SK-N-SH treated with all-trans-retinoic acid at 6 μM for 48 hours (cell line): ENCODE measurements at regions not wholly inside any gene's neighbourhood (a gene's known extent, or its start where the extent isn't known, plus 50 kb on each side); places are given as distances from the start of the nearest gene placed in this dataset.

Experiments used
- ATAC-seq: fragments of 200-7000 bp; cut with Tn5 transposase; 3 replicates; pipeline ENCODE4 v1.9.1; 2020; ENCODE audit warnings: mild to moderate bottlenecking, moderate library complexity
- ARNTL ChIP-seq: fragments of 450-650 bp; formaldehyde crosslinking; IDR thresholded peaks from 2 replicates; pipeline ENCODE4 v1.5.0; 2020; ENCODE audit warnings: low read depth, mild to moderate bottlenecking, moderate library complexity, borderline replicate concordance
- BACH2 ChIP-seq: fragments of 250-450 bp; sonication (Bioruptor Pico); IDR thresholded peaks from 2 replicates; pipeline ENCODE4 v1.9.0; 2021; ENCODE audit warnings: mild to moderate bottlenecking, borderline replicate concordance
- CSRNP3 ChIP-seq: fragments of 250-450 bp; sonication (Bioruptor Pico); IDR thresholded peaks from 2 replicates; pipeline ENCODE4 v1.5.1; 2021; ENCODE audit warnings: mild to moderate bottlenecking, moderate library complexity
- GLIS3 ChIP-seq: fragments of 250-450 bp; sonication (Bioruptor Pico); IDR thresholded peaks from 2 replicates; pipeline ENCODE4 v1.5.0; 2020; ENCODE audit warnings: mild to moderate bottlenecking, moderate library complexity
- ISL1 ChIP-seq: fragments of 250-450 bp; sonication (Bioruptor Pico); IDR thresholded peaks from 2 replicates; pipeline ENCODE4 v2.1.2; 2022; ENCODE audit warnings: mild to moderate bottlenecking, moderate library complexity
- OSR1 ChIP-seq: fragments of 250-450 bp; sonication (Bioruptor Pico); IDR thresholded peaks from 2 replicates; pipeline ENCODE4 v1.8.0; 2022; ENCODE audit warnings: moderate library complexity, mild to moderate bottlenecking, inconsistent platforms
- PATZ1 ChIP-seq: fragments of 250-450 bp; sonication (Bioruptor Pico); IDR thresholded peaks from 2 replicates; pipeline ENCODE4 v1.8.0; 2020; ENCODE audit warnings: mild to moderate bottlenecking, moderate library complexity, borderline replicate concordance
- RARB ChIP-seq: fragments of 250-450 bp; sonication (Bioruptor Pico); IDR thresholded peaks from 2 replicates; pipeline ENCODE4 v1.8.0; 2021; ENCODE audit warnings: mild to moderate bottlenecking, moderate library complexity
- SNAI2 ChIP-seq: fragments of 250-450 bp; sonication (Bioruptor Pico); IDR thresholded peaks from 2 replicates; pipeline ENCODE4 v1.5.0; 2020; ENCODE audit warnings: mild to moderate bottlenecking, moderate library complexity
- TCF4 ChIP-seq: fragments of 250-450 bp; sonication (Bioruptor Pico); IDR thresholded peaks from 2 replicates; pipeline ENCODE4 v1.8.0; 2021; ENCODE audit warnings: mild to moderate bottlenecking, moderate library complexity, borderline replicate concordance
- TOX ChIP-seq: fragments of 250-450 bp; sonication (Bioruptor Pico); IDR thresholded peaks from 2 replicates; pipeline ENCODE4 v1.8.0; 2021; ENCODE audit warnings: mild to moderate bottlenecking, moderate library complexity, borderline replicate concordance
- ZC3H10 ChIP-seq: fragments of 250-450 bp; sonication (Bioruptor Pico); IDR thresholded peaks from 2 replicates; pipeline ENCODE4 v1.5.1; 2021; ENCODE audit warnings: mild to moderate bottlenecking, moderate library complexity
- ZFP3 ChIP-seq: fragments of 250-450 bp; sonication (Bioruptor Pico); IDR thresholded peaks from 2 replicates; pipeline ENCODE4 v1.5.0; 2020; ENCODE audit warnings: mild to moderate bottlenecking, moderate library complexity
- ZFP30 ChIP-seq: fragments of 450-650 bp; formaldehyde crosslinking; IDR thresholded peaks from 2 replicates; pipeline ENCODE4 v1.5.0; 2022; ENCODE audit warnings: mild to moderate bottlenecking, moderate library complexity
- ZNF565 ChIP-seq: fragments of 450-650 bp; formaldehyde crosslinking; conservative IDR thresholded peaks from 2 replicates; pipeline ENCODE4 v1.5.0; 2020; ENCODE audit warnings: low read depth, mild to moderate bottlenecking, moderate library complexity
- ZNF70 ChIP-seq: fragments of 450-650 bp; formaldehyde crosslinking; IDR thresholded peaks from 2 replicates; pipeline ENCODE4 v1.5.0; 2020; ENCODE audit warnings: mild to moderate bottlenecking, moderate library complexity
- ZNF8 ChIP-seq: fragments of 450-650 bp; formaldehyde crosslinking; IDR thresholded peaks from 2 replicates; pipeline ENCODE4 v1.5.0; 2020; ENCODE audit warnings: mild to moderate bottlenecking, moderate library complexity
- TF ChIP-seq, protein P1 (sequence below): fragments of 250-450 bp; sonication (Bioruptor Pico); IDR thresholded peaks from 2 replicates; pipeline ENCODE4 v1.5.0; 2020; ENCODE audit warnings: mild to moderate bottlenecking, moderate library complexity
- TF ChIP-seq, protein P2 (sequence below): fragments of 250-450 bp; sonication (Bioruptor Pico); IDR thresholded peaks from 2 replicates; pipeline ENCODE4 v1.5.1; 2020; ENCODE audit warnings: low read depth, mild to moderate bottlenecking, moderate library complexity
- TF ChIP-seq, protein P3 (sequence below): fragments of 250-450 bp; sonication (Bioruptor Pico); IDR thresholded peaks from 2 replicates; pipeline ENCODE4 v1.8.0; 2021; ENCODE audit warnings: low read depth, mild to moderate bottlenecking, moderate library complexity, borderline replicate concordance

- TF ChIP-seq, protein P1, sequence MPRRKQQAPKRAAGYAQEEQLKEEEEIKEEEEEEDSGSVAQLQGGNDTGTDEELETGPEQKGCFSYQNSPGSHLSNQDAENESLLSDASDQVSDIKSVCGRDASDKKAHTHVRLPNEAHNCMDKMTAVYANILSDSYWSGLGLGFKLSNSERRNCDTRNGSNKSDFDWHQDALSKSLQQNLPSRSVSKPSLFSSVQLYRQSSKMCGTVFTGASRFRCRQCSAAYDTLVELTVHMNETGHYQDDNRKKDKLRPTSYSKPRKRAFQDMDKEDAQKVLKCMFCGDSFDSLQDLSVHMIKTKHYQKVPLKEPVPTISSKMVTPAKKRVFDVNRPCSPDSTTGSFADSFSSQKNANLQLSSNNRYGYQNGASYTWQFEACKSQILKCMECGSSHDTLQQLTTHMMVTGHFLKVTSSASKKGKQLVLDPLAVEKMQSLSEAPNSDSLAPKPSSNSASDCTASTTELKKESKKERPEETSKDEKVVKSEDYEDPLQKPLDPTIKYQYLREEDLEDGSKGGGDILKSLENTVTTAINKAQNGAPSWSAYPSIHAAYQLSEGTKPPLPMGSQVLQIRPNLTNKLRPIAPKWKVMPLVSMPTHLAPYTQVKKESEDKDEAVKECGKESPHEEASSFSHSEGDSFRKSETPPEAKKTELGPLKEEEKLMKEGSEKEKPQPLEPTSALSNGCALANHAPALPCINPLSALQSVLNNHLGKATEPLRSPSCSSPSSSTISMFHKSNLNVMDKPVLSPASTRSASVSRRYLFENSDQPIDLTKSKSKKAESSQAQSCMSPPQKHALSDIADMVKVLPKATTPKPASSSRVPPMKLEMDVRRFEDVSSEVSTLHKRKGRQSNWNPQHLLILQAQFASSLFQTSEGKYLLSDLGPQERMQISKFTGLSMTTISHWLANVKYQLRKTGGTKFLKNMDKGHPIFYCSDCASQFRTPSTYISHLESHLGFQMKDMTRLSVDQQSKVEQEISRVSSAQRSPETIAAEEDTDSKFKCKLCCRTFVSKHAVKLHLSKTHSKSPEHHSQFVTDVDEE: no peak
Observed at GRCh38 chr3:187804745-187805121, 59.5 kb upstream of the BCL6 start (continued).

- ATAC-seq: no peak
- no peak for TF ChIP-seq TOX (CRISPR knock-in tag)
- TF ChIP-seq OSR1 (CRISPR knock-in tag): no peak
Observed at GRCh38 chr3:187805774-187806173, 60.5 kb upstream of the BCL6 start.

DNA sequence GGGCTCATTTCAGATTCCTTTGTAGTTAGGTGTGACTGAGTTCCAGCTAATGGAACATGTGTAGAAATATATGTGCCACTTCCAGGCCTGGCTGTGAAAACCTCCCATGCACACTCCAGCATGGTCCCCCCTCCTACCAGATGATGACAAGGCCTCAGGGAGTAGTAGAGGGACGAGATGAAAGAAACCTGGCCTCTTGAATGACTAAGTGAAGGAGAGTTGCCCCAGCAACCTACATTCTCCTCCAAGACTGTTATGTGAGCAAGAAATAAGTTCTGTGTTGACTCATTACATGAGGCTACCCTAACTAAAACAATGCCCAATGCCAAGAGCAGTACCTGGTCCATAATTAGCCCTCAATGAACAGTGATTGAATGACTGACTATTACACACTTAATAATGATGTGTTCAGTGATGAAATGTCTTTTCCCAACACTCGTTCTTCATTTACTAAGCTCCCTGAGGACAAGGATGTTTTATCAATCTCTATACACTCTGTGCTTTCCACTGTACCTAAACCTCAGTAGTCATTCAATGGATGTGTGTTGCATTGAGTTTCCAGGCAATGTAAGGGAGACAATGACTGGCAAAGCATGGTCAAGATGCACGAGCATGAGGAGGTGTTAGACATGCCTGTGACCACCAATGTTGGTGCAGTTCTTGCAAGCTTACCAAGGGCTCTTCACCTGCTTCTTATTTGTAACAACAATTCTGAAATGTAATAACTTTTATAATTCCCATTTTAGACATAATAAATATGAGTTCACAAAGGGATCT, 62.0 kb upstream of the BCL6 start:
- ATAC-seq: no peak; the same call in 2 of the 3 replicates
- no peak for TF ChIP-seq OSR1 (CRISPR knock-in tag)
- no peak for TF ChIP-seq ZFP3 (CRISPR knock-in tag)
- TF ChIP-seq, protein P1: no peak
- no peak for TF ChIP-seq BACH2
- no peak for TF ChIP-seq ZNF70 (CRISPR knock-in tag)
- TF ChIP-seq ISL1: no peak
- no peak for TF ChIP-seq ZNF8 (CRISPR knock-in tag)
- no peak for TF ChIP-seq ARNTL (CRISPR knock-in tag)
- no peak for TF ChIP-seq TOX (CRISPR knock-in tag)
- TF ChIP-seq SNAI2 (CRISPR knock-in tag): no peak
- no peak for TF ChIP-seq ZC3H10

- no peak for ATAC-seq
- TF ChIP-seq TOX (CRISPR knock-in tag) (no peak), CSRNP3 (no peak), ZFP30 (CRISPR knock-in tag) (no peak), SNAI2 (CRISPR knock-in tag) (no peak), GLIS3 (CRISPR knock-in tag) (no peak), ISL1 (no peak), ZFP3 (CRISPR knock-in tag) (no peak), PATZ1 (CRISPR knock-in tag) (no peak), ZNF565 (CRISPR knock-in tag) (no peak), BACH2 (no peak), TCF4 (CRISPR knock-in tag) (no peak), RARB (no peak), ARNTL (CRISPR knock-in tag) (no peak), ZC3H10 (no peak)
- TF ChIP-seq, protein P2, sequence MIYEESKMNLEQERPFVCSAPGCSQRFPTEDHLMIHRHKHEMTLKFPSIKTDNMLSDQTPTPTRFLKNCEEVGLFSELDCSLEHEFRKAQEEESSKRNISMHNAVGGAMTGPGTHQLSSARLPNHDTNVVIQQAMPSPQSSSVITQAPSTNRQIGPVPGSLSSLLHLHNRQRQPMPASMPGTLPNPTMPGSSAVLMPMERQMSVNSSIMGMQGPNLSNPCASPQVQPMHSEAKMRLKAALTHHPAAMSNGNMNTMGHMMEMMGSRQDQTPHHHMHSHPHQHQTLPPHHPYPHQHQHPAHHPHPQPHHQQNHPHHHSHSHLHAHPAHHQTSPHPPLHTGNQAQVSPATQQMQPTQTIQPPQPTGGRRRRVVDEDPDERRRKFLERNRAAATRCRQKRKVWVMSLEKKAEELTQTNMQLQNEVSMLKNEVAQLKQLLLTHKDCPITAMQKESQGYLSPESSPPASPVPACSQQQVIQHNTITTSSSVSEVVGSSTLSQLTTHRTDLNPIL (CRISPR knock-in tag): no peak
- TF ChIP-seq, protein P1: no peak
- TF ChIP-seq, protein P3, sequence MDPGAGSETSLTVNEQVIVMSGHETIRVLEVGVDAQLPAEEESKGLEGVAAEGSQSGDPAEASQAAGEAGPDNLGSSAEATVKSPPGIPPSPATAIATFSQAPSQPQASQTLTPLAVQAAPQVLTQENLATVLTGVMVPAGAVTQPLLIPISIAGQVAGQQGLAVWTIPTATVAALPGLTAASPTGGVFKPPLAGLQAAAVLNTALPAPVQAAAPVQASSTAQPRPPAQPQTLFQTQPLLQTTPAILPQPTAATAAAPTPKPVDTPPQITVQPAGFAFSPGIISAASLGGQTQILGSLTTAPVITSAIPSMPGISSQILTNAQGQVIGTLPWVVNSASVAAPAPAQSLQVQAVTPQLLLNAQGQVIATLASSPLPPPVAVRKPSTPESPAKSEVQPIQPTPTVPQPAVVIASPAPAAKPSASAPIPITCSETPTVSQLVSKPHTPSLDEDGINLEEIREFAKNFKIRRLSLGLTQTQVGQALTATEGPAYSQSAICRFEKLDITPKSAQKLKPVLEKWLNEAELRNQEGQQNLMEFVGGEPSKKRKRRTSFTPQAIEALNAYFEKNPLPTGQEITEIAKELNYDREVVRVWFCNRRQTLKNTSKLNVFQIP: no peak
Observed at GRCh38 chr3:187808527-187808895, 63.2 kb upstream of the BCL6 start.
